ENCODE measurements at regions not wholly inside any gene's neighbourhood (a gene's known extent, or its start where the extent isn't known, plus 50 kb on each side); places are given as distances from the start of the nearest gene placed in this dataset.

- no peak for TF ChIP-seq CTCF (IDR thresholded peaks at IDR 0.05; ENCODE audit: low read depth, low read length)
- no peak for DNase-seq (ENCODE audit: extremely low read depth, low read depth)
Observed at GRCh38 chr17:77572065-77572601, 386.4 kb upstream of the TNRC6C start.

GRCh38 chr17:77572851-77573250 lies 385.7 kb upstream of the TNRC6C start:
- no peak for TF ChIP-seq CTCF (IDR thresholded peaks at IDR 0.05; ENCODE audit: low read depth, low read length)
- DNase-seq (ENCODE audit: extremely low read depth, low read depth): no peak

- no peak for TF ChIP-seq CTCF (IDR thresholded peaks at IDR 0.05; ENCODE audit: low read depth, low read length)
- DNase-seq (ENCODE audit: extremely low read depth, low read depth): no peak
Observed at GRCh38 chr17:77577491-77577890, 381.0 kb upstream of the TNRC6C start.

GRCh38 chr17:77579131-77579530 lies 379.4 kb upstream of the TNRC6C start:
- DNase-seq (ENCODE audit: extremely low read depth, low read depth): no peak
- no peak for TF ChIP-seq CTCF (IDR thresholded peaks at IDR 0.05; ENCODE audit: low read depth, low read length)

- TF ChIP-seq CTCF (IDR thresholded peaks at IDR 0.05; ENCODE audit: low read depth, low read length): no peak
- DNase-seq (ENCODE audit: extremely low read depth, low read depth): no peak
Observed at GRCh38 chr17:77579682-77580081, 378.8 kb upstream of the TNRC6C start.

- no peak for DNase-seq (ENCODE audit: extremely low read depth, low read depth)
Observed at GRCh38 chr17:77580531-77581270, 377.8 kb upstream of the TNRC6C start.

More at GRCh38 chr17:77580531-77581270, 377.8 kb upstream of the TNRC6C start:
- no peak for TF ChIP-seq CTCF (IDR thresholded peaks at IDR 0.05; ENCODE audit: low read depth, low read length)

All from AG09319 (cell line).